ENCODE measurements at regions not wholly inside any gene's neighbourhood (a gene's known extent, or its start where the extent isn't known, plus 50 kb on each side); places are given as distances from the start of the nearest gene placed in this dataset.

DNA sequence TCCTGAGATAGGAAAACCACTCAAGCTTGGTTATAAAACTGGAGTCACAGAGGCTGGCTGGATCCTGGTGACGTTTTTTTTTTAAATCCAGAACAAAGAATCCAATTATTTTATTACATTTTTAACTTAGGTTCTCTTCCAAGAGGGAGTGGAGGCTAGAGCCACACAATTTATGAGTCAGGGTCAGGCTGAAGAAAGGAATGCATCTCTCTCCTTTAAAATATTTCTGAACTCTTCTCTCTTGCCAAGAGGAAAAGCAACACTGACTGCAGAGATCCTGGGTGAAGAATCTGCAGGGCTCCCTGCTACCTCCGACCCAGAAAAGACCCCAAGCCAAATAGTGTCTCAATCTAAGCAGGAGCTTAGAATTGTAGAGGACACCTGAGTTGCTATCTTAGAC, 88.5 kb upstream of the SSTR4 start:
- no peak overlapping the region for H3K9ac ChIP-seq (ENCODE audit: insufficient read depth, low read length)
- TF ChIP-seq, protein P1, sequence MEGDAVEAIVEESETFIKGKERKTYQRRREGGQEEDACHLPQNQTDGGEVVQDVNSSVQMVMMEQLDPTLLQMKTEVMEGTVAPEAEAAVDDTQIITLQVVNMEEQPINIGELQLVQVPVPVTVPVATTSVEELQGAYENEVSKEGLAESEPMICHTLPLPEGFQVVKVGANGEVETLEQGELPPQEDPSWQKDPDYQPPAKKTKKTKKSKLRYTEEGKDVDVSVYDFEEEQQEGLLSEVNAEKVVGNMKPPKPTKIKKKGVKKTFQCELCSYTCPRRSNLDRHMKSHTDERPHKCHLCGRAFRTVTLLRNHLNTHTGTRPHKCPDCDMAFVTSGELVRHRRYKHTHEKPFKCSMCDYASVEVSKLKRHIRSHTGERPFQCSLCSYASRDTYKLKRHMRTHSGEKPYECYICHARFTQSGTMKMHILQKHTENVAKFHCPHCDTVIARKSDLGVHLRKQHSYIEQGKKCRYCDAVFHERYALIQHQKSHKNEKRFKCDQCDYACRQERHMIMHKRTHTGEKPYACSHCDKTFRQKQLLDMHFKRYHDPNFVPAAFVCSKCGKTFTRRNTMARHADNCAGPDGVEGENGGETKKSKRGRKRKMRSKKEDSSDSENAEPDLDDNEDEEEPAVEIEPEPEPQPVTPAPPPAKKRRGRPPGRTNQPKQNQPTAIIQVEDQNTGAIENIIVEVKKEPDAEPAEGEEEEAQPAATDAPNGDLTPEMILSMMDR (conservative IDR thresholded peaks at IDR 0.05 in 1 of 2, IDR thresholded peaks at IDR 0.05 in 1 of 2; ENCODE audit: low read depth in 1 of 2, low read length in 2 of 2), result no peak
- TF ChIP-seq EZH2 (IDR thresholded peaks at IDR 0.05; ENCODE audit: low read length, missing control alignments), result no peak
- H2AFZ ChIP-seq (ENCODE audit: low read length), result no peak overlapping the region
- H3K4me3 ChIP-seq (replicated peaks in 1 of 4; ENCODE audit: control extremely low read depth in 1 of 4, insufficient read depth in 1 of 4, low read depth in 3 of 4, low read length in 4 of 4), result no peak overlapping the region
- H4K20me1 ChIP-seq (ENCODE audit: control insufficient read depth, extremely low read depth, insufficient read depth, low read length), result no peaks in the 10 kb centered on the region
- no peak overlapping the region for H3K27ac ChIP-seq (ENCODE audit: insufficient read depth, low read length)
- H3K4me2 ChIP-seq (ENCODE audit: extremely low read depth, insufficient read depth, low read length), result no peak overlapping the region
- no peaks in the 10 kb centered on the region for H3K4me1 ChIP-seq (ENCODE audit: control insufficient read depth, extremely low read depth, insufficient read depth, low read length)
- no peak for DNase-seq (ENCODE audit: low read depth in 2 of 2)
- no peaks in the 10 kb centered on the region for H3K27me3 ChIP-seq (ENCODE audit: control insufficient read depth, insufficient read depth, low read length)
- no peaks in the 10 kb centered on the region for H3K9me3 ChIP-seq (ENCODE audit: control insufficient read depth, insufficient read depth, low read depth, low read length)
- H3K36me3 ChIP-seq (ENCODE audit: control insufficient read depth, insufficient read depth, low read length), result no peaks in the 10 kb centered on the region
- no peaks in the 10 kb centered on the region for H3K79me2 ChIP-seq (ENCODE audit: control insufficient read depth, insufficient read depth, low read length)

DNA sequence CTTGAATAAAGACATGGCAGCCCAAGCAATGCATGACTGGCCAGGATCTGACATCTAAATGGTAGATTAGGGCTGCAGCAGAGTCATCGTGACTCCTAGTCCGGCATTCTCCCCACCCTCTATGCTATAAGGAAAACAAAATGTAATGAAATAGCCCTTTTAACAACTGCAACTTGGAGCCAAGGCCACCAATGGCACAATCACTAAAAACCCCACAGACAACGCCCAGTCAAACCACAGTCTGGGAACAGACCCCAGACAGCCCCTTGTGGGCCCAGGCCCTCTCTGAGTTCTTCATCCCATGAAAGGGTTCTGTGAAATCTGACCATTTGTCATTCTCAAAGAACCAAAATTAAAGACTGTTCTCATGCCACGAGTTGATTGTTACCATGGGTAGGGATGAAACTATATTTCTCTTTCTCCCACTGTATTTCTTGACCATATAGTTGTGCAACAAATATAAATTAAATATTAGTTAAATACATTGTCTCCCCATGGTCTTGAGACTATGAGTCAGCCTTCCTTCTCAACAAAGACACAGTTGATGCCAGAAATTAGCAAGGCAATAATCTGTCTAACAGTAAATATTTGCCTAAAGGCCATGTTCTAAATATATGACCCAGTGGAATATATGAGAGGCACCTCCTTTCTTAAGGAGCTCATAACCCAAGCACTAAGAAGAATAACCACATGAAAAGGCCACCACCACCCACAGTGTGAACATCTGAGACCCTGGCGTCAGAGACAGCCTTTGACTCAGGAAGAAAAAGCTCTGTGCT, 85.6 kb upstream of the SSTR4 start:
- DNase-seq (ENCODE audit: low read depth in 2 of 2), result no peak
- TF ChIP-seq, protein P1 (conservative IDR thresholded peaks at IDR 0.05 in 1 of 2, IDR thresholded peaks at IDR 0.05 in 1 of 2; ENCODE audit: low read depth in 1 of 2, low read length in 2 of 2), result no peak
- TF ChIP-seq EZH2 (IDR thresholded peaks at IDR 0.05; ENCODE audit: low read length, missing control alignments), result no peak
- no peak overlapping the region for H3K27ac ChIP-seq (ENCODE audit: insufficient read depth, low read length)

DNA sequence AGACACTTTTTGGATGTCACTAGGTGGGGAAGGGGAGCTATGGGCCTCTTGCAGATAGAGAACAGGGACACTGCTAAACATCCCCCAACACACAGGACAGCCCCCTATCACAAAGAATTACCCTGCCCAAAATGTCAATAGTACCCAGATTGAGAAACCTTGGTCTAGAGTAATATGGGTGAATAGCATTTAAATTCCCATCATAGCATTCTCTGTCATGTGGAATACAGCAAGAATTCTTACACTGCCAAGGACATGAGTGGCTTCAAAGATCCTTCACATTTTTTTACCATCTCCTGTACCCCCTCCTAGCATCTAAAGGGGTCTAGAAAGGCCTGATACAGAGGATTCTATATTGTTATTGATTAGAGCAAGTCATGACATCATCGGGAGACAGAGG, 83.1 kb upstream of the SSTR4 start:
- DNase-seq (ENCODE audit: low read depth in 2 of 2), result no peak
- H3K27ac ChIP-seq (ENCODE audit: insufficient read depth, low read length), result no peak overlapping the region
- H3K4me2 ChIP-seq (ENCODE audit: extremely low read depth, insufficient read depth, low read length), result no peak overlapping the region
- H4K20me1 ChIP-seq (ENCODE audit: control insufficient read depth, extremely low read depth, insufficient read depth, low read length), result no peaks in the 10 kb centered on the region
- no peaks in the 10 kb centered on the region for H3K9me3 ChIP-seq (ENCODE audit: control insufficient read depth, insufficient read depth, low read depth, low read length)
- H3K9ac ChIP-seq (ENCODE audit: insufficient read depth, low read length), result no peak overlapping the region
- no peak overlapping the region for H3K4me3 ChIP-seq (replicated peaks in 1 of 4; ENCODE audit: control extremely low read depth in 1 of 4, insufficient read depth in 1 of 4, low read depth in 3 of 4, low read length in 4 of 4)
- no peaks in the 10 kb centered on the region for H3K4me1 ChIP-seq (ENCODE audit: control insufficient read depth, extremely low read depth, insufficient read depth, low read length)
- H3K36me3 ChIP-seq (ENCODE audit: control insufficient read depth, insufficient read depth, low read length), result no peaks in the 10 kb centered on the region
- H3K27me3 ChIP-seq (ENCODE audit: control insufficient read depth, insufficient read depth, low read length), result no peaks in the 10 kb centered on the region
- H3K79me2 ChIP-seq (ENCODE audit: control insufficient read depth, insufficient read depth, low read length), result no peaks in the 10 kb centered on the region
- no peak overlapping the region for H2AFZ ChIP-seq (ENCODE audit: low read length)
- TF ChIP-seq, protein P1 (conservative IDR thresholded peaks at IDR 0.05 in 1 of 2, IDR thresholded peaks at IDR 0.05 in 1 of 2; ENCODE audit: low read depth in 1 of 2, low read length in 2 of 2), result no peak
- TF ChIP-seq EZH2 (IDR thresholded peaks at IDR 0.05; ENCODE audit: low read length, missing control alignments), result no peak

More for the DNA sequence above, 85.6 kb upstream of the SSTR4 start:
- no peaks in the 10 kb centered on the region for H3K36me3 ChIP-seq (ENCODE audit: control insufficient read depth, insufficient read depth, low read length)
- no peaks in the 10 kb centered on the region for H3K9me3 ChIP-seq (ENCODE audit: control insufficient read depth, insufficient read depth, low read depth, low read length)
- H3K27me3 ChIP-seq (ENCODE audit: control insufficient read depth, insufficient read depth, low read length), result no peaks in the 10 kb centered on the region
- no peaks in the 10 kb centered on the region for H4K20me1 ChIP-seq (ENCODE audit: control insufficient read depth, extremely low read depth, insufficient read depth, low read length)
- no peak overlapping the region for H2AFZ ChIP-seq (ENCODE audit: low read length)
- H3K9ac ChIP-seq (ENCODE audit: insufficient read depth, low read length), result no peak overlapping the region
- H3K4me2 ChIP-seq (ENCODE audit: extremely low read depth, insufficient read depth, low read length), result no peak overlapping the region
- no peak overlapping the region for H3K4me3 ChIP-seq (replicated peaks in 1 of 4; ENCODE audit: control extremely low read depth in 1 of 4, insufficient read depth in 1 of 4, low read depth in 3 of 4, low read length in 4 of 4)
- H3K79me2 ChIP-seq (ENCODE audit: control insufficient read depth, insufficient read depth, low read length), result no peaks in the 10 kb centered on the region
- no peaks in the 10 kb centered on the region for H3K4me1 ChIP-seq (ENCODE audit: control insufficient read depth, extremely low read depth, insufficient read depth, low read length)
